Right renal pelvis (tissue), 4 donors: ENCODE measurements at regions not wholly inside any gene's neighbourhood (a gene's known extent, or its start where the extent isn't known, plus 50 kb on each side); places are given as distances from the start of the nearest gene placed in this dataset.

Experiments
- DNase-seq, 4 donors: peaks; one replicate each; pipeline ENCODE4 v3.0.0-alpha.2; 2013; ENCODE audit warnings: low read depth in 4 of 4, low spot score in 3 of 4, missing footprints in 1 of 4

GRCh38 chr9:126234681-126235335 lies 91.8 kb upstream of the MVB12B start:
- no peak for DNase-seq

GRCh38 chr9:126235336-126236243 lies 91.0 kb upstream of the MVB12B start:
- no peak for DNase-seq

GRCh38 chr9:126236273-126236672 lies 90.4 kb upstream of the MVB12B start:
- no peak for DNase-seq

- DNase-seq, result no peak
These were observed 88.2 kb upstream of the MVB12B start for GRCh38 chr9:126238415-126238814.

GRCh38 chr9:126239515-126239914 lies 87.1 kb upstream of the MVB12B start:
- no peak for DNase-seq

GRCh38 chr9:126240835-126241234 lies 85.8 kb upstream of the MVB12B start:
- DNase-seq, result no peak

DNA sequence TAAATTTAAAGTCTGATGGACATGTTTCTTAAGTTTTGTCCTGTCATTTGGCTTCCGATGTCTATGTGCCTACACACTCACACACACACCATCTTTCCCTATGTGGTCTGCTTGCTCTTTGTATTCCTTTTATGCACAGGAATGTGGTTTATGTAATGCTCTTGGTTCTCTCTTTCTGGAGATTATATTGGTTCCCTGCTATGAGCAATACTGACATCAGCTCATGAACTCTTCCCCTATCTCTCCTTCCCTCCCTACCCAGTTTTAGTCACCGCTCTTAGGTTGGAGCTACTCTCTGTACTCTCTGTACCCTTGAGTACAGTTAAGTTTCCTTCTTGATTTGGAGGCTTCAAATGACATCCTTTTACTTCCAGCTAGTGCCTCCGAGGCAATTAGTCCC lies 77.9 kb upstream of the MVB12B start:
- DNase-seq, result no peak

GRCh38 chr9:126261584-126262356 lies 64.9 kb upstream of the MVB12B start:
- no peak for DNase-seq

DNA sequence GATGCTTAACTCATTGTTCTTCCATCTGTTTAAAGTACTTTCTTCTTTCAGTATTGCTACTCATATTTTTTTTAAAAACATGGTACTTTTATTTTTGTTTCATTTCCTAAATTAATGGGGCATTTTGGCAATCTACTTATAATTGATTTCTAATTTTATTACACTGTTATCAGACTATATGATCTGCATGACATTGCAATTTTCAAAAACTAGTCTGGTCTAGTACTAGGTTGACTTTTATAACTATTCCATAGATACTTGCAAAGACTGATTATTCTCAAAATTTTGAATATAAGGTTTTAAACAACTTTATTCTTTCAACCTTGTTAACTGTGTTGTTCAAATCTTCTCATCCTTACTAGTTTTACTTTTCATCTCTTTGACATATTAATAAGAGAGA lies 63.9 kb upstream of the MVB12B start:
- no peak for DNase-seq

- DNase-seq, result no peak
These were observed 56.1 kb upstream of the MVB12B start for GRCh38 chr9:126270556-126270955.

- DNase-seq, result no peak
These were observed 51.1 kb upstream of the MVB12B start for GRCh38 chr9:126275386-126276001.

GRCh38 chr9:126276056-126276728 lies 50.4 kb upstream of the MVB12B start:
- no peak for DNase-seq
